Activated T-cell treated with anti-CD3 and anti-CD28 coated beads, Interleukin-2, amount 50 U/mL, for 4 hours (primary cell): ENCODE measurements at regions not wholly inside any gene's neighbourhood (a gene's known extent, or its start where the extent isn't known, plus 50 kb on each side); places are given as distances from the start of the nearest gene placed in this dataset.

Source experiments
- ATAC-seq, 2 donors: fragments of 200-7000 bp; cut with Tn5 transposase; one replicate each; pipeline ENCODE4 v1.10.0; 2021
- DNase-seq: peaks from one replicate; pipeline ENCODE4 v3.0.0-alpha.2; 2020
- H3K27me3 Mint-ChIP-seq: one replicate; pipeline ENCODE4 v1.8.0; 2021; ENCODE audit warnings: low read depth, mixed read lengths
- H3K36me3 Mint-ChIP-seq: one replicate; pipeline ENCODE4 v1.8.0; 2022; ENCODE audit warnings: mixed read lengths; ENCODE audit not compliant: insufficient read depth
- H3K4me1 Mint-ChIP-seq: one replicate; pipeline ENCODE4 v1.8.0; 2021; ENCODE audit warnings: low read depth, mixed read lengths
- H3K4me3 Mint-ChIP-seq: one replicate; pipeline ENCODE4 v1.8.0; 2021; ENCODE audit warnings: mild to moderate bottlenecking, moderate library complexity, mixed read lengths
- H3K9me3 Mint-ChIP-seq: one replicate; pipeline ENCODE4 v1.8.0; 2021; ENCODE audit warnings: mixed read lengths

DNA sequence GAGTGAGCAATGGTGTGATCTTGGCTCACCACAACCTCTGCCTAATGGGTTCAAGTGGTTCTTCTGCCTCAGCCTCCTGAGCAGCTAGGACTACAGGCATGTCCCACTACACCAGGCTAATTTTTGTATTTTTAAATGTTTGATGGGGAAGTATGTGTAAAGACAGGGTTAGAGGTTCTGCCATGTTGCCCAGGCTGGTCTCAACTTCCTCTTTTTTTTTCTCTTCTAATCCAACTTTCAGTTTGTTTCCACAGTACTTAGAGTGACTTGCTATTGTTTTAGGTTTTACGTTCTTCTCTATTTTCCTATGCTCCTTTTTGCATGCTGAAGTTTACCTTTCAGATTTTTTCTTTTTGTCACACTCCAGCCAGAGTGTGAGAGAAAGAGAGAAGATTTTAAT lies 1433.0 kb downstream of the UQCRFS1 start:
- Mint-ChIP-seq H3K4me3 (no peak overlapping the region), H3K36me3 (peaks cover 44% of the 10 kb centered on the region), H3K4me1 (peaks cover 2% of the 10 kb centered on the region), H3K27me3 (no peaks in the 10 kb centered on the region), H3K9me3 (peaks cover 37% of the 10 kb centered on the region)
- ATAC-seq (no peak), DNase-seq (no peak)

DNA sequence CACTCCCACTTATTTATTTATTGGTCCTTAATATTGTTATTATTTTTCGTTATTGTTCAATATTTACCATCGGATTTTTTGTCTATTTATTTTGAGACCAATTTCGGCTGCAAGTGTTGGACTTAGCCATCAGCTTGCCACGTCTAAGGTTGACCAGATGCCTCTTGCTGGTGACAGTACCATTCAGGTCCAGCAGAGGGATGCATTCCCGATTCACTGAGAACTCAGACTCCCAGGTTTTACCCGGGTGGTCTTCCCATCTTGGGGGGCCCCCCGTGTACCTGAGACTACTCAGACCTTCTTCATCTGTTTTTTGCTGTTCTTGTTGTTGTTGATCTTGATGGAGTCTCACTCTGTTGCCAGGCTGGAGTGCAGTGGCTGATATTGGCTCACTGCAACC lies 1435.2 kb downstream of the UQCRFS1 start:
- ATAC-seq (no peak), DNase-seq (no peak)
- Mint-ChIP-seq H3K27me3 (no peaks in the 10 kb centered on the region), H3K36me3 (peaks cover 47% of the 10 kb centered on the region), H3K4me1 (peaks cover 2% of the 10 kb centered on the region), H3K4me3 (no peak overlapping the region), H3K9me3 (peaks cover 57% of the 10 kb centered on the region)

GRCh38 chr19:27777242-27777641 lies 1435.7 kb downstream of the UQCRFS1 start:
- H3K4me1 Mint-ChIP-seq, result peaks cover 2% of the 10 kb centered on the region
- no peaks in the 10 kb centered on the region for H3K27me3 Mint-ChIP-seq
- no peak overlapping the region for H3K4me3 Mint-ChIP-seq
- peaks cover 47% of the 10 kb centered on the region for H3K36me3 Mint-ChIP-seq
- peaks cover 61% of the 10 kb centered on the region for H3K9me3 Mint-ChIP-seq
- DNase-seq (no peak), ATAC-seq (no peak)

- H3K27me3 Mint-ChIP-seq, result no peaks in the 10 kb centered on the region
- H3K36me3 Mint-ChIP-seq, result peaks cover 48% of the 10 kb centered on the region
- H3K4me3 Mint-ChIP-seq, result no peak overlapping the region
- peaks cover 69% of the 10 kb centered on the region for H3K9me3 Mint-ChIP-seq
- ATAC-seq (no peak), DNase-seq (no peak)
- peaks cover 2% of the 10 kb centered on the region for H3K4me1 Mint-ChIP-seq
Measured at GRCh38 chr19:27776524-27776923, 1436.4 kb downstream of the UQCRFS1 start.

DNA sequence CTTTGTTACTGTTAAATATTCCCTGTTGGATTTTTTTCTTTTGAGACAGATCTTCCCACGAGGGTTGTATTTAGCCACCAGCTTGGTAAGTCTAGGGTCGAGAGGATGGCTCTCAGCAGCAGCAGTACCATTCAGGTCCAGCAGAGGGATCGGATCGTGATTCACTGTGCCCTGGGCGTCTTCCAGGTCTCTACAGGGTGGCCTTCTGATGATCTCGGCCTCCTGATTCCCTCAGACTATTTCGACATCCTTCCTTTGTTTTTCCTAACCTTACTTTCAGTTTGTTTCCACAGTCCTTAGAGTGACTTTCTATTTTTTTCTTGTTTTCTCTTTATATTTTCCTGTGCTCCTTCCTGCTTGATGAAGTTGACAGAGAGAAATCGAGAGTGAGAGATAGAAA lies 1436.9 kb downstream of the UQCRFS1 start:
- ATAC-seq, result no peak
- Mint-ChIP-seq H3K4me1 (peaks cover 2% of the 10 kb centered on the region), H3K27me3 (no peaks in the 10 kb centered on the region), H3K36me3 (peaks cover 44% of the 10 kb centered on the region), H3K4me3 (no peak overlapping the region), H3K9me3 (peaks cover 73% of the 10 kb centered on the region)
- no peak for DNase-seq

GRCh38 chr19:27775395-27775794 lies 1437.6 kb downstream of the UQCRFS1 start:
- H3K36me3 Mint-ChIP-seq, result peaks cover 43% of the 10 kb centered on the region
- no peaks in the 10 kb centered on the region for H3K27me3 Mint-ChIP-seq
- ATAC-seq, result no peak
- peaks cover 78% of the 10 kb centered on the region for H3K9me3 Mint-ChIP-seq
- no peak for DNase-seq
- H3K4me1 Mint-ChIP-seq, result no peaks in the 10 kb centered on the region
- no peak overlapping the region for H3K4me3 Mint-ChIP-seq

DNA sequence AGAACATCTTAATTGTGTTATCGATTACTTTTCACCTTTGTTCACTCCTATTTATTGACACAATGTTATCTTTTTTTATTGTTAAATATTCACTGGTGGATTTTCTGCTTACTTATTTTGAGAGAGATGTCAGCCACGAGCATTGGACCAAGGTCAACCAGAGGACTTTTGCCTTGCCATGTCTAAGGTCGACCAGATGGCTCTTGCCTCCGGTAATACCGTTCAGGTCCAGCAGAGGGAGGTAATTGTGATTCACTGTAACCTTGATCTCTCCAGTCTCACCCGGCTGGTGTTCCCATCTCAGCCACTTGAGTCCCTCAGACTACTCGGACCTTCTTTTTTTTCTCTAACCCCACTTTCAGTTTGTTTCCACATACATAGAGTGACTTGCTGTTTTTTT lies 1438.1 kb downstream of the UQCRFS1 start:
- DNase-seq (no peak), ATAC-seq (no peak)
- Mint-ChIP-seq H3K27me3 (no peaks in the 10 kb centered on the region), H3K36me3 (peaks cover 43% of the 10 kb centered on the region), H3K9me3 (peaks cover 84% of the 10 kb centered on the region), H3K4me1 (no peaks in the 10 kb centered on the region), H3K4me3 (no peak overlapping the region)

GRCh38 chr19:27774337-27774736 lies 1438.6 kb downstream of the UQCRFS1 start:
- DNase-seq (no peak), ATAC-seq (no peak)
- peaks cover 42% of the 10 kb centered on the region for H3K36me3 Mint-ChIP-seq
- no peaks in the 10 kb centered on the region for H3K4me1 Mint-ChIP-seq
- no peak overlapping the region for H3K4me3 Mint-ChIP-seq
- H3K27me3 Mint-ChIP-seq, result no peaks in the 10 kb centered on the region
- H3K9me3 Mint-ChIP-seq, result peaks cover 87% of the 10 kb centered on the region

DNA sequence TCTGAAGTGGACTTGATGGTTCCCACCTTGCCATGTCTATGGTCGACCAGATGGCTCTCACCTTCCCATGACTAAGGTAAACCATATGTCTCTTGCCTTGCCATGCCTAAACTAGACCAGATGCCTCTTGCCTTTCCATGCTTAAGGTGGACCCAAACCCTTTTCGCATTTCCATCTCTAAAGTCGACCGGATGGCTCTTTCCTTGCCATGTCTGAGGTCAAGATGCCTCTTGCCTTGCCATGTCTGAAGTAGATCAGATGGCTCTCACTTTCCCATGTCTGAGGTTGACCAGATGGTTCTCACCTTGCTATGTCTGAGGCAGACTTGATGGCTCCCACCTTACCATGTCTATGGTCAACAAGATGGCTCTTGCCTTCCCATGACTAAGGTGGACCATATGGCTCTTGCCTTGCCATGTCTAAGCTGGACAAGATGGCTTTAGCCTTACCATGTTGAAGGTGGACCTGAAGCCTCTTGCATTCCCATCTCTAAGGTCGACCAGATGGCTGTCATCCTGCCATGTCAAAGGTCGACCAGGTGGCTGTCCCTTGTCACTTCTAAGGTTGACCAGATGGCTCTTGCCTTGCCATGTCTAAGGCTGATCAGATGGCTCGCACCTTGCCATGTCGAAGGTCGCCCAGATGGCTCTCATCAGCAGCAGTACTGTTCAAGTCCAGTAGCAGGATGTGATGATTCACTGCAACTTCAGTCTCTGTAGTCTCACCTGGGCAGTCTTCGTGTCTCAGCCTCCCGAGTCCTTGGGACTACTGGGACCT lies 1439.4 kb downstream of the UQCRFS1 start:
- ATAC-seq (no peak), DNase-seq (no peak)
- Mint-ChIP-seq H3K4me1 (no peaks in the 10 kb centered on the region), H3K9me3 (peaks cover 87% of the 10 kb centered on the region), H3K36me3 (peaks cover 34% of the 10 kb centered on the region), H3K4me3 (no peak overlapping the region), H3K27me3 (no peaks in the 10 kb centered on the region)

DNA sequence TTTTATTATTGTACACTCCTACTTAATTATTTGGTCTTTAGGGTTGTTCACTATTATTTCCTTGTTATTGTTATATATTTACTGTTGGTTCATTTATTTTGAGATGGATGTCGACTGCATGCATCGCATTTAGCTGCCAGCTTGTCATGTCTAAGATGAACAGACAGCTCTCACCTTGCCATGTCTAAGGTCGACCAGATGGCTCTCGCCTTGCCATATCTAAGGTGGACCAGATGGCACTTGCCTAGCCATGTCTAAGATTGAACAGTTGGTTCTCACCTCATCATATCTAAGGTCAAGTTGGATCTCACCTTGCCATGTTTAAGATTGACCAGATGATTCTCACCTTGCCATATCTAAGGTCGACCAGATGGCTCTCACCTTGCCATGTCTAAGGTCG lies 1440.9 kb downstream of the UQCRFS1 start:
- H3K36me3 Mint-ChIP-seq, result peaks cover 27% of the 10 kb centered on the region
- DNase-seq (no peak), ATAC-seq (no peak)
- H3K4me3 Mint-ChIP-seq, result no peak overlapping the region
- peaks cover 91% of the 10 kb centered on the region for H3K9me3 Mint-ChIP-seq
- no peaks in the 10 kb centered on the region for H3K4me1 Mint-ChIP-seq
- no peaks in the 10 kb centered on the region for H3K27me3 Mint-ChIP-seq

GRCh38 chr19:27770095-27770494 lies 1442.9 kb downstream of the UQCRFS1 start:
- no peak overlapping the region for H3K4me3 Mint-ChIP-seq
- ATAC-seq, result no peak
- no peaks in the 10 kb centered on the region for H3K4me1 Mint-ChIP-seq
- peaks cover 13% of the 10 kb centered on the region for H3K36me3 Mint-ChIP-seq
- no peaks in the 10 kb centered on the region for H3K27me3 Mint-ChIP-seq
- peaks cover 92% of the 10 kb centered on the region for H3K9me3 Mint-ChIP-seq
- DNase-seq, result no peak

GRCh38 chr19:27767234-27767633 lies 1445.7 kb downstream of the UQCRFS1 start:
- DNase-seq (no peak), ATAC-seq (no peak)
- no peaks in the 10 kb centered on the region for H3K27me3 Mint-ChIP-seq
- peaks cover 5% of the 10 kb centered on the region for H3K36me3 Mint-ChIP-seq
- peaks cover 94% of the 10 kb centered on the region for H3K9me3 Mint-ChIP-seq
- no peaks in the 10 kb centered on the region for H3K4me1 Mint-ChIP-seq
- H3K4me3 Mint-ChIP-seq, result no peak overlapping the region

- DNase-seq, result no peak
- Mint-ChIP-seq H3K27me3 (no peaks in the 10 kb centered on the region), H3K9me3 (peaks cover 84% of the 10 kb centered on the region), H3K4me3 (no peak overlapping the region), H3K4me1 (no peaks in the 10 kb centered on the region), H3K36me3 (no peaks in the 10 kb centered on the region)
- ATAC-seq, result no peak
Measured at GRCh38 chr19:27765912-27766725, 1446.8 kb downstream of the UQCRFS1 start.

DNA sequence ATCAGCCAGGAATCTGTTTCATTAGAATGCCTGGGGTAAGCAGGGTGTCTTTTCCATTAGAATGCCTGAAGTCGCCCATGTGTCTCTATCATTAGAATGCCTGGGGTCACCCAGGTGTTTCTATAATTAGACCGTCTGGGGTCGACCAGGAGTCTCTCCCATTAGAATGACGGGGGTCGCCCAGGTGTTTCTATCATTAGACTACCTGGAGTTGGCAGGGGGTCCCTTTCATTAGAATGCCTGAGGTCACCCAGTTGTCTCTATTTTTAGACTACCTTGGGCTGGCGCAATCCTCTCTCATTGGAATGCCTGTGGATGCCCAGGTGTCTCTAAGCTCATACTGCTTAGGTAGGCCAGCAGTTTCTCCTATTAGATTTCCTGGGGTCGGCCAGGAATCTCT lies 1447.6 kb downstream of the UQCRFS1 start:
- no peak overlapping the region for H3K4me3 Mint-ChIP-seq
- H3K4me1 Mint-ChIP-seq, result no peaks in the 10 kb centered on the region
- no peaks in the 10 kb centered on the region for H3K27me3 Mint-ChIP-seq
- H3K36me3 Mint-ChIP-seq, result no peaks in the 10 kb centered on the region
- ATAC-seq (no peak), DNase-seq (no peak)
- H3K9me3 Mint-ChIP-seq, result peaks cover 85% of the 10 kb centered on the region
